Activated CD8-positive, alpha-beta memory T cell treated with anti-CD3 and anti-CD28 coated beads, Interleukin-2, amount 50 U/mL, for 24 hours (primary cell): ENCODE measurements at regions not wholly inside any gene's neighbourhood (a gene's known extent, or its start where the extent isn't known, plus 50 kb on each side); places are given as distances from the start of the nearest gene placed in this dataset.
"Not testable (repeated sequence)": the region's sequence is repeated elsewhere in the genome, so short reads cannot be mapped to it uniquely, and the experiment has no call there.

Experiments used
- DNase-seq: peaks from one replicate; pipeline ENCODE4 v3.0.0-alpha.2; 2020; ENCODE audit errors: extremely low read depth

DNA sequence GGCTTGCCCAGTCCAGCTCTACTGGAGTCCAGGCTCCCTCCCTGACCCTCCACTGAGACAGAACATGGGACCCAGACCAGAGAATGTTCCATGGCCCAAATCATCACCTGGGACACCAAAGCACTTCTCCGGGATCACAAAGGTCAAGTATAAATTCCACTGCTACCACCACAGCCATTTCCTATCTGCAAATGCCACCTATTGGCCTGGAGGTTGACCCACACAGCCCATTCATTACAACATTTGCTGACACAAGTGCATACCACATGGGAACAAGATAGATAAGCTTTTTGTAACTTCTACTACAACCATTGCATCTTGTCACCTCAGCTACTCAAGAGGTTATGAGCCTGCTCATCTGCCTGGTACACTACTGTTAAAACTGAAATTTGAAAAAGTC, 126.8 kb upstream of the NECTIN3 start:
- no peak for DNase-seq

DNA sequence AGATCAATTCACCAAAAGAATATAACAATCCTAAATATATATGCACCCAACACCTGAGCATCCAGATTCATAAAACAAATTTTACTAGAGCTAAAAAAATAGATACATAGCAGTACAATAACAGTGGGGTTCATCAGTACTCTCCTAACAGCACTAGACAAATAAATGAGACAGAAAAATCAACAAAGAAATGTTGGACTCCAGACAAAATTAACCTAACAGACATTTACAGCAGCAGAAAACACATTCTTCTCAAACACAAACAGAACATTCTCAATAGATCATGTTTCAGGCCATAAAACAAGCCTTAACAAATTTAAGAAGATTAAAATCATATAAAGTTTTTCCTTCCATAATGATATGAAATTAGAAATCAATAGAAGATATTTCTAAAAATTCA, 124.8 kb upstream of the NECTIN3 start:
- no peak for DNase-seq

DNA sequence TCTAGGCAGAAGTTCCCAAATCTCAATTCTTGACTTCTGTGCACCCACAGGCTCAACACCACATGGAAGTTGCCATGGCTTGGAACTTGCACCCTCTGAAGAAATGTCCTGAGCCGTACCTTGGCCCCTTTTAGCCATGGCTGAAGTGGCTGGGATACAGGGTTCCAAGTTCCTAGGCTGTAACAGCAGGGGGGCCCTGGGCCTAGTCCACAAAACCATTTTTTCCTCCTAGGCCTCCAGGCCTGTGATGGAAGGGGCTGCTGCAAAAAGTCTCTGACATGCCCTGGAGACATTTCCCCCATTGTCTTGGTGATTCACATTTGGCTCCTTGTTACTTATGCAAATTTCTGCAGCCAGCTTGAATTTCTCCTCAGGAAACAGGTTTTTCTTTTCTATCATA, 122.4 kb upstream of the NECTIN3 start:
- not testable (repeated sequence) for DNase-seq

DNA sequence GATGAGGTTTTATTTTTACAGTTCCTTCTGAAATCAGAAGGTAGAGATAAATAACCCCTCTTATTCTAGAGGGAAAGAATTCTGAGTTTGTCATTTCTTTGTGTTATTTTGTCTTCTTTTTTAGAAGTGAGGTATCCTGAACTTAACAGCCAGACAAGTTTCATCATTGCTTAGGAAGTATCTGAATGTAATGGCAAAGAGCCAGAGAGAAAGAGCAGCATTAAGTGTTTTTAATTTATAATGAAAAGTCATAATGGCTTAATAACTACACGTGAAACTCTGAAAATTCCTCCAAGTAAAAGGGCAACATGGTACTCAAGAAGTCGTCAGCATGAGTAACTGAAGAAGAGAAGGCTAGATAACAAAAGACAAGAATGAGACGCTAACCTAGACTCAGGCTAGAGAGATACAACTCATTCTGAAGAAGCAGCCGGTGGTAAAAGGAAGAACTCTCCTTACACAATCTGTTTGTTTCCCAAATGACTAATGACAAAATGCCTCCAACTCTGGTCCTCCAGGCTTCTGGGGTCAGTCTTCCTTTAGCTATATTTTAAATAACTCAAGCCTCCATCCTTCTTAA, 116.2 kb upstream of the NECTIN3 start:
- DNase-seq = no peak

DNA sequence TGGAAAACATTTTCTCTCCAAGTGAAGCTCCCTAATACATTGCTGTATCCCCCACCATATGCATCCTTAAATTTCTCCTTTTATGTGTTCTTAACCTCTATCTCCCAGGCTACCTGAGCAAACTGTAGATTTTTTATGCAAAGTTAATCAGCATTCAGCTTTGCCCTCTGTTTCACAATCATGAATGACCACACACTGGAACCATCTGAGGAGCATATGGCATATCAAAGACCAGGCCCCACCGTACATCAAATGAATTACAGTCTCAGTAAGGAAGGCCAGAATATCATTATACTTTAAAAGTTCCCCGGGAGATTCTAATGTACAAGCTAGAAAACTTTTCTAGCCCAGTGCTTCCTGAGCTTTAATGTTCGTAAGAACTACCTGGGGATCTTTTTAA, 115.5 kb upstream of the NECTIN3 start:
- no peak for DNase-seq

DNA sequence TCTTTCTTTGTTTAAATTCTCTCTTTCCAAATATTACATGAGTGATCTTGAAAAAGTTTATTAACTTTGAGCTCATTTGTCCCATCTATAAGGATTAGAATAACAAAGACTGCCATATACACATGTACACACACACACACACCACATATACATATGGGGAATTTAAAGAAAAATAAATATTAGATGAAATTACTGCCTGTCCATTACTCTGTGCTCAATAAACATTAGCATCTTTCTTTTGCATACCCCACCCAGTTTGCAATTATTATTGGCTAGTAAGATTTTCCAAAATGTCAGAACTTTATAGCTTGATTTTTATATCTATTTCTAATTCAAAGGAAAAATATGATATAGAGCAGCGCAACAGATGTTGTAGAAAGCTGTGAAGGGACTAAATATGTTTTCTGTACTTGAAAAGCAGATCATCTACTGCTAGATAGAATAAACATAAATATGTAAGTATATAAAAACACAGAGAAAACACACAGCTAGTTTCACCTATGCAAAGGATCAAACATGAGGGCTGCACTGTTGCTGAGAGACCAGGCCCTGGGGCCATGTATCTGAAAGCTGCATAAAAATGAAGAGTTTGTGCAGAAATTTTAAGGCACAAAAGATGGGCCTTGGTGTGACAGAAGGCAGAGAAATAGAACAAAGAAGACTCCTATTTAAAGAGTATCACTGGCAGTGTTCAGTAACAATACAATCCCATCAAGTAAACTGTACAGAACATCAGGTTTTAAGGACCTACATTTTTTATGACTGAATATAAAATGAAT, 114.2 kb upstream of the NECTIN3 start:
- no peak for DNase-seq

DNA sequence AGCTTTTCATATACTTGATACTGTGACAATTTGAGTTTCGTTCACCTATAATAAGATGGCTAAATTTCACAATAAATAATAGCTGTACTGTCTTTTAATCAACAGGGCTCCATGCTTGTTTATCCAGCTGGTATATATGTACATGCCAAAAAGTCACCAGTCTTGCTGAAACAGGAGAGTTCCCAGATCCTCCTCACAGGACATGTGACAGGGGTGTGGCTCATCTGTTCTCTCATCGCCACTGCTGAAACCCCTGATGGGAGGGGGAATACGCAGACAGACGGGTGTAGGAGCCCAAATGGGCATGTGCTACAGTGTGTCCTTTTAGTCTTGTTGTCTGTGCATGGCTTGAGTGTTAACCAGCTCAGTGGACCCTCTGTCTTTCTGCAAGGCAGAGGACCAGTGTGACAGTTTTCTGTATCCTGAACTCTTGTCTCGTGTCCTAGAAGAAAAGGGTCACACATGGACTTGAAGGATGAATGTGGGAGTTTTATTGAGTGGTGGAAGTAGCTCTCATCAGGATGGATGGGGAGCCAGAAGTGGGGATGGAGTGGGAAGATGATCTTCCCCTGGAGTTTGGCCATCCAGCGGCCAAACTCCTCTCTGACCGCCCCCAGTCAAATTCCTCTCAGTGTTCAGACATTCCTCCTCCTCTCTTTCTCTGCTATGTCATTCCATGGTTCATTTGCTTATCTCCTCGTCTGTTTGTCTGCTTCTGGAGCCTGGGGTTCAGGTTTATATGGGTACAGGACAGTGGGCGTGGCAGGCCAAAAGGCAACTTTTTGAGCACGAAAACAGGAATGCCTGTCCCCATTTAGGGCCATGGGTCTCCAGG, 113.1 kb upstream of the NECTIN3 start:
- DNase-seq = no peak

DNA sequence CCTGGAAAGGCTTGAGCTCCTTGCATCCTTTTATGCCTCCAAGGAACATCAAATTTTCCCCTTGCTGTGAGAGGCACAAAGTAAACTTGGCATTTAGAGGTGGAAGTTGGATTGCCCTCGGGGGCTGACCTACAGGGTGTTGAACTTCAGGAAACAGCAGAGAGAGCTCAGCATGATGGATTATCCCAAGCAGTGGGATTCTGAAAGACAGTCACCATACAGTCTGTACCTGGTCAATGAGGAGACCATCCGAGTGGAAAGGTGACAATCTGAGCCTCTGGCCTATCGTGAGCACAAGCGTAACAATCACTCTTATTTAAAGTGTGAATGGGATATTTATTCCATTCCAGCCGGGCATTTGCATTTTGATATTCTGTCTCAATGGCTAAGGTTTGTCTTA, 105.6 kb upstream of the NECTIN3 start:
- DNase-seq = no peak

DNA sequence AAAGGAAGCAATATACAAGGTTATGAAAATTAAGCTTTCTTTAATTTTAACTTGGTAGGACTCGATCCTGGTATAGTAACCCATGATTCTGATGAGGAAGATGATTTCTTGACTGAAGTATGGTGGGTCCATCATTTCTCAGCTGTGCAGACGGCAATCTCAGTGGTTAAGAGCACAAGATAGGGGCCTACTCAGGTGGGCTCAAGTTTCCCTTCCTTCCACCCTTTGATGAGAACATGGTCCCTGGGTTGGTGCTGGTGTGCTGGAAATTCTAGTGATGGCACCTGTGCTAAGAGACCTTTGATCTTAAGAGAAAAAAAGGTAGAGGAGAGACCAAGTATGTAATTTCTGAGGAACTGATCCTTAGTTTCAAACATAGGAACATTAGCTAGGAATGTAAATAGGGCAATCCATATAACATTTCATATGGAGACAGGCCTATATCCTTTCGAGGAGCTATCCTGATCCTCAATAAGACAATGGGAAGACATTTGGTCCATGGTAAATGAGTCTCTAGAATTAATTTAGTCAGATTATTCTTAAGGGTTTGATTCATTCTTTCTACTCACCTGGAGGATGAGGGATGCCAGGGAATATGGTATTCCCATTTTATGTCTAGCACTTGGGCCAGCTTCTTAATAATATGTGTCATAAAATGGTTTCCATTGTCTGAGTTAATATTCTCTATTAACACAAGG, 104.5 kb upstream of the NECTIN3 start:
- DNase-seq = no peak

DNA sequence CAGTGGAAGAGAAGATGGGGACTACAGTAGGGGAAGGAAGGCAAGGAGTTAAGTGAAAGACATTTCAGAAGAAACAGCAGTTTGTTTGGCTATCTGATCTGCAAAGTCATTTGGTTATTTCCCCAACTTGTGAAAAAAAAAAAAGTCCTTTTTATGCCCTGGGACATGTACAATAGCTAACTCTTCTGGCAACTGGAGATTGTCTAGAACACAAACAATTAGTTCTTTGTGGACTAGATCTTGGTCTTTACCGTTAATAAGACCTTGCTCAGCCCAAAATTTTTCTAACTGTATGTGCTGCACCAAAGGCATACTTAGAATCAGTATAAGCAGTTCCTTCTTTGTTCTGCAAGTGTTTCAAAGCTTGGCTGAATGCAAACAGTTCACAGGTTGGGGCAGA, 103.5 kb upstream of the NECTIN3 start:
- DNase-seq = no peak

DNA sequence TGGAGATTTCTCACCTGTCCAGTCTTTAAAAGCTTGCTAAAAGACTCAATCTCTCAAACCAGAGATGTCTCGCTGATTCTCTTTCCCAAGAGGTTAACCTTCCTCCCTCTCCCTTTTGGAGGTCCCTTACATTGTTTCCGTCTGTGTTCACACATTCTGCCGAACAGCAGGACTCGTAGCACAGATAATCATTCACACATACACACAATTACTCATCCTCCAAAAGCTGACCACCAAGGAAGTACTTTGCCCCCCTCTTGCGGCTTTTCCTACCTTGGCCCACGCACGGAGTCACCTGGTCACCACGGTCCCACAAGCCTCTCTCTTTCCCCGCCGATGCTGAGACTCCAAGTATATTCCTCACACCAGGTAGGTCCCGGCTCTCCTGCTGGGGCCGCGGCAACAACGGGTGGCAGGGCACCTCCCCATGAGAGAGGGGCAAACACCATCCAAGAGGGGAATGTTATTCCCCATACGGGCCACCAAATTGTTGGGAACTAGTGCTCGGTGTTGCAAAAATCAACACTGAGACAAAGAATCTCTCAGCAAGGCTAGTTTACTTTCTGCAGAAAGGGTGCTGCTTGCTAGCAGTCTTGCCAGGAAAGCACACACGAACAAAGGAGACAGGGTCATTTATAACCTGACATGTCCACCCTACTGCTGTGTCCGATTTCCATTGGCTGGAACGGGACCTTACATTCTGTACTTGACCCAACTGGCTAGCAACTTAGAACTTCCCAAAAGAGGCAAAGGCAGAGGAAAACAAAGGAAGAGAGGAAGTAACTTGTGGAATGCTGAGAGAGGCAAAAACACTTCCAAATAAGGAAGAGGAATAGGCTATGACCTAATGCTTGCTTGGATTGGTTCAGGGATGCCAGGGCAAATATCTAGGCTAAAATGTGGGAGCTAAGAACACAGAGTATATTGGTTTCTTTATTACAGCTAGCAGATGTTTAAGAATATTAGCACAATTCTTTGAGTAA, 102.1 kb upstream of the NECTIN3 start:
- DNase-seq = no peak

DNA sequence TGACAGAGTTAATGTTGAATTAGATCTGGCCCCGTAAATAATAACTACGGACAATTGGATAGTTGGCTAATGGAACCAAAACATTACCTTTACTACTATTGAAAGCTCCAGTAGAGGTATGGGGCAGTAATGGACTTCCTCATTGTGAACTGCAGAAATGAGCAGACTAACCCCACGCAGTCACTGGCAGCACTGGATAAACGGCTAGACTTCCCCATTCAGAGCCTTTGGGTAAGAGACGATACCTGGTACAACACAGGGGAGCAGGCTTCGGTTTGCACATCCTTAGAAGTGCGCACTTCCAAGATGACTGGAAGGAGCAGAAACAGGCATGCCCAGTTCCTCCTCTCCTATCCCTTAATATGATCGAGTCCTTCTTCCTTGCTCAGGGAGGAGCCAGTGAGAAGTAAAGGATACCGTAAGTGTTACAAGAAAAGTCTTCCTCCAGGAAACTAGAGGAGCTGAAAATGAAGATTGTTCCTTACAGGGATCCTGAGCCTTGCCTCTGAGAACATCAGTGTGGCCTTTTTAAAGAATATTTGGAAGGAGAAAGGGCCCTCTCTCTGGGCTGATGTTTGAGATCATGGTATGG, 100.5 kb upstream of the NECTIN3 start:
- no peak for DNase-seq

DNA sequence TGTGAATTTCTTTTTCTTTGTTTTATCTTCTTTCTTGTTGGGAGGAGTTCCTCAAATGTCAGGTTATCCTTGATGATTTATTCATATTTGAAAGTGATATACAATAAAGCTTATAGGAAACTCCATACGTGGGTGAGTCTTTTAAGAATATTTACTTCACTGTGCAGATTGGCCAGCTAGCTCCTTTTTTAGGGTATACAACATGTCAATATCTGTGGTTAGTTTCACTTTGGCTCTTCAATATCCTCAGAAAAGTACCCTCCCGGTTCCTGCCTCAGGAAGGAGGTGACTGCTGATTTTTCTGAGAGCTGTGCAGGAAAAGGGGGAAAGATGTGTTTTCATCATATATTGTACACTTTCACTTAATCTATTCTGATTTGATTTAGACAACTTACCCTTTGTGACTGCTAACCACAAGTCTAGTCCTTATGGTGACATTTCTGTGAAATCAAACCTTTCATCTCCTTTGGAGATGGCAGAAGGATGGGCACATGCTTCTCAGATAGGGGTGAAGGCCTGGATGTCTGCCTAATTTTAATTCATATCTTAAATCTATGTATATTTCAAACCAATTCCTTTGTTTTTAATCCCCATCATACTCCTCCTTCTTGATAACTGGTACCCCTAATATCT, 98.2 kb upstream of the NECTIN3 start:
- DNase-seq = no peak

DNA sequence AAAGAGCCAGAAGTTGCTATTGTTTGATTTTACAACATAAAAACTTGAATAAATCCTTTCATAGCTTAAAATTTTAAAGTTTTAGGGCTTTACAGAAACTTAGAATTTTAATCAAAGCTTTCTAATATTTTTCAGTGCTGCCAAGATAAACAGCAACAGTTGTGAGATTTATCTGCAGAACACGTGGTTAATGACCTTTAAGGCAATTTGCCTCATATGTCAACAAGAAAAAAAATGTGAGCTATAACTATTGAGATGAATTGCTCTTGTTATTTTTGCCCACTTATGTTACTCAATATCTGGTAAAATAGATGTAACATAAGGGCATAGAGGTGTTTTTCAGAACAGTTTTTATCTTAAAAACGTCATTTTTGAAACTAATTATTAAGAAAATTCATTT, 96.7 kb upstream of the NECTIN3 start:
- DNase-seq = no peak

DNA sequence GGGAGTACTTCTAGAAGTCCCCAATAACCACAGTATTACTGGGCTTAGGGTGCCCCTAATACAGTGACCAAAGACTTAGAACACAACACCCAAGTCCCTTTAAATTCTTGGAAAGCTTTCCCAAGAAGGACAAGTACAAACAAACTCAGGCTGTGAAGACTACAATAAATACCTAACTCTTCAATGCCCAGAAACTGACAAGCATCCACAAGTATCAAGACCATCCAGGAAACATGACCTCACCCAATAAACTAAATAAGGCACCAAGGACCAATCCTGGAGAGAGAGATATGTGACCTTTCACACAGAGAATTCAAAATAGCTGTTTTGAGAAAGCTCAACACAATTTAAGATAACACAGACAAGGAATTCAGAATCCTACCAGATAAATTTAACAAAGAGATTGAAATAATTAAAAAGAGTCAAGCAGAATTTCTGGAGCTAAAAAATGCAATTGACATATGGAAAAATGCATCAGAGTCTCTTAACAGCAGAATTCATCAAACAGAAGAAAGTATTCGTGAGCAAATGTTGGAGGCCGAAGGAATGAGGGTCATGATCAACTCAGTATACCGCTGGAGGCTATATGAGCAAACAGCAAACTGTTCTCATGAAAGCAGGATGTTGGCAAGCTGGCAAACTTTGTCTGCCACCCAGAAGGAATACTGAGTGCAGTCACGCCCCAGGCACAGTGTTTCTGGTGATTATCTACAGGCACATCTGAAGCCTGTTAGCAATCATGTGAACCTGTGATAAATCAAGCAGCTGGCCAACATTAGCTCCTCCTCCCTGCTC, 87.0 kb upstream of the NECTIN3 start:
- DNase-seq = no peak

DNA sequence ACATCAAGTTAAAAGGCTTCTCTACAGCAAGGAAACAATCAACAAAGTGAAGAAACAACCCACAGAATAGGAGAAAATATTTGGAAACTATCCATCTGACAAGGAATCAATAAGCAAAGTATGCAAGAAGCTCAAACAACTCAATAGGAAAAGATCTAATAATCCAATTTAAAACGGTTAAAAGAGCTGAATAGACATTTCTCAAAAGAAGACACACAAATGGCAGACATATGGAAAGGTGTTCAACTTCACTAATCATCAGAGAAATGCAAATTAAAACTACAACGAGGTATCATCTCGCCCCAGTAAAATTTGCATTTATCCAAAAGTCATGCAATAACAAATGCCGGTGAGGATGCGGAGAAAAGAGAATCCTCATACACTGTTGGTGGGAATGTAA, 82.2 kb upstream of the NECTIN3 start:
- DNase-seq = no peak

DNA sequence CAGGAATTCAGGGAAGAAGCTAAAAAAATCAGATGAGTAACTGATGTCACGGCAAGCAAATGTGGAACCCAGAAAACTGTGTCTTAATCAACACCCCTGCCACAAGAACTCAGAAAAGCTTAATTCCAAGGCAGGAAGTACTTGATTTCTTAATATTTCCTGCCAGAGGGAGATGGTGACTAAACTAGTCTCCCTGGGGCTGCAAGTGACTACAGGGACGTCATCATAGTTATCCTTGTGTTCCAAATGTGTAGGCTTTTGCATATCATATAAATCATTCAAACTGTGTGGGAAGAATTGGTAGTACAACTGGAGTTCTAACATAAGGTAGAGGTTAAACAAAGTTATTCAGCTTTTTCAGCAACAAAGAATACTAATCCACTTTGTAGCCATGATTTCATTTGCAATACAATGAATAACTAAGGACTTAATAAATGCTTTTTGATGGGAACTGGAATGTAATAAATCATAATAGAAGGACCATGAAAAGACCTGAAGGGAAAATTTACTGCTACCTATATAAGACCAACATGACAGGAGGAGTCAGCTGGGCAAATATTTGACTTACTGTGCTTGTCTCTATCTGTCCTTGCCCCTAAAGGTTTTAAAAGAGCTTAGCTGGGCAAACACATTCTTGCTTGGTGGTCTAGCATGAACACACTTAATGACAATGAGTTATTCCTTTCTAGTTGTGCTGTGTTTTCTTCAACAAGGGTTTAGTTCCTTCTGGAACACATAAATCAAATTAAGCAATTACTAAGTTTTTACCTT, 76.0 kb upstream of the NECTIN3 start:
- DNase-seq = no peak

DNA sequence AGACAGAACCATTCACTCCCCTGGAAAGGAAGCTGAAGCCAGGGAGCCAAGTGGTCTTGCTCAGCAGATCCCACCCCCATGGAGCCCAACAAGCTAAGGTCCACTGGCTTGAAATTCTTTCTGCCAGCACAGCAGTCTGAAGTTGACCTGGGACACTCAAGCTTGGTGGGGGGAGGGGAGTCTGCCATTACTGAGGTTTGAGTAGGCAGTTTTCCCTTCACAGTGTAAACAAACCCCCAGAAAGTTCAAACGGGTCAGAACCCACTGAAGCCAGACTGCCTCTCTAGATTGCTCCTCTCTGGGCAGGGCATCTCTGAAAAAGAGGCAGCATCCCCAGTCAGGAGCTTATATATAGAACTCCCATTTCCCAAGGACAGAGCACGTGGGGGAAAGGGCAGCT, 72.8 kb upstream of the NECTIN3 start:
- not testable (repeated sequence) for DNase-seq

DNA sequence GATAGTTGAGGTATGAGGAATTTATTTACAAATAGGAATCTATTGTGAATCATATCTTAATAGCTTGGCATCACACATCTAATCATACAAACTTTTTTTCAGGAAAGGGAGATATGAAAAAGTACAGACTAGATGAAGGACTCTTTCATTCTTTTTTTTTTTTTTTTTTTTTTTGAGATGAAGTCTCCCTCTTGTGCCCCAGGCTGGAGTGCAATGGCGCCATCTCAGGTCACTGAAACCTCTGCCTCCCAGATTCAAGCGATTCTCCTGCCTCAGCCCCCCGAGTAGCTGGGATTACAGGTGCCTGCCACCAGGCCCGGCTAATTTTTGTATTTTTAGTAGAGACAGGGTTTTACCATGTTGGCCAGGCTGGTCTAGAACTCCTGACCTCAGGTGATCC, 65.1 kb upstream of the NECTIN3 start:
- DNase-seq = not testable (repeated sequence)
